ENCODE measurements at regions not wholly inside any gene's neighbourhood (a gene's known extent, or its start where the extent isn't known, plus 50 kb on each side); places are given as distances from the start of the nearest gene placed in this dataset.
A peak's percentile ranks its signal among the peaks of the same experiment; 100 is the strongest.

DNA sequence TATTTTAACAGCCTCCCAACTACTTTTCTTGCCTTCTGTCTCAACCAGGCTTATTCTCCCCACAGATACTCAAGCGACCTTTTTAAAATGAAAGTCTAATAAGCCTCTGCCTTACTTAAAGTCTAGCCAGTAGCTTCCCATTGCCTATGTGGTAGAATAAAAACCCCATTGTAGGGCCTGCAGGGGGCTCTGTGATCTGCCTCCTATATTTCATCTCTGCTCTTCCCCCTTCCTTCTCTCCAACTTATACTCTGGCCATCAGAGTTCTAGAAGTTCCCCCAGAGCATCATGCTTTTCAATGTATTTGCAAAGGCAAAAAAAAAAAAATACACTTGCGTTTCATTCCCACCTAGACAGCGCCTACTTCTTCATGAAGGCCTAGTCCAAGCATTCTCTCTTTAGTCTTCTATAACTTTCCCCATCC is 167.7 kb upstream of the ADO start:
- Histone ChIP-seq H3K36me3 (no peaks in the 10 kb centered on the region), H3K27me3 (no peaks in the 10 kb centered on the region), H3K9me3 (no peaks in the 10 kb centered on the region), H3K4me3 (peak overlapping the region; percentile 9 to 30), H3K27ac (peak overlapping the region; percentile 65), H3K4me1 (peaks cover 15% of the 10 kb centered on the region)
- DNase-seq (ENCODE audit: extremely low spot score in 2 of 2) = peak in 1 of 2 donors; percentile 18
- intact Hi-C loops (cut with DNase I) = no loop called here
- TF ChIP-seq, protein P1, sequence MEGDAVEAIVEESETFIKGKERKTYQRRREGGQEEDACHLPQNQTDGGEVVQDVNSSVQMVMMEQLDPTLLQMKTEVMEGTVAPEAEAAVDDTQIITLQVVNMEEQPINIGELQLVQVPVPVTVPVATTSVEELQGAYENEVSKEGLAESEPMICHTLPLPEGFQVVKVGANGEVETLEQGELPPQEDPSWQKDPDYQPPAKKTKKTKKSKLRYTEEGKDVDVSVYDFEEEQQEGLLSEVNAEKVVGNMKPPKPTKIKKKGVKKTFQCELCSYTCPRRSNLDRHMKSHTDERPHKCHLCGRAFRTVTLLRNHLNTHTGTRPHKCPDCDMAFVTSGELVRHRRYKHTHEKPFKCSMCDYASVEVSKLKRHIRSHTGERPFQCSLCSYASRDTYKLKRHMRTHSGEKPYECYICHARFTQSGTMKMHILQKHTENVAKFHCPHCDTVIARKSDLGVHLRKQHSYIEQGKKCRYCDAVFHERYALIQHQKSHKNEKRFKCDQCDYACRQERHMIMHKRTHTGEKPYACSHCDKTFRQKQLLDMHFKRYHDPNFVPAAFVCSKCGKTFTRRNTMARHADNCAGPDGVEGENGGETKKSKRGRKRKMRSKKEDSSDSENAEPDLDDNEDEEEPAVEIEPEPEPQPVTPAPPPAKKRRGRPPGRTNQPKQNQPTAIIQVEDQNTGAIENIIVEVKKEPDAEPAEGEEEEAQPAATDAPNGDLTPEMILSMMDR (IDR thresholded peaks at IDR 0.05) = no peak
- TF ChIP-seq POLR2A (IDR thresholded peaks at IDR 0.05) (no peak), POLR2AphosphoS5 (IDR thresholded peaks at IDR 0.05; ENCODE audit: insufficient read depth in 1 of 2, low read depth in 1 of 2) (no peak)

DNA sequence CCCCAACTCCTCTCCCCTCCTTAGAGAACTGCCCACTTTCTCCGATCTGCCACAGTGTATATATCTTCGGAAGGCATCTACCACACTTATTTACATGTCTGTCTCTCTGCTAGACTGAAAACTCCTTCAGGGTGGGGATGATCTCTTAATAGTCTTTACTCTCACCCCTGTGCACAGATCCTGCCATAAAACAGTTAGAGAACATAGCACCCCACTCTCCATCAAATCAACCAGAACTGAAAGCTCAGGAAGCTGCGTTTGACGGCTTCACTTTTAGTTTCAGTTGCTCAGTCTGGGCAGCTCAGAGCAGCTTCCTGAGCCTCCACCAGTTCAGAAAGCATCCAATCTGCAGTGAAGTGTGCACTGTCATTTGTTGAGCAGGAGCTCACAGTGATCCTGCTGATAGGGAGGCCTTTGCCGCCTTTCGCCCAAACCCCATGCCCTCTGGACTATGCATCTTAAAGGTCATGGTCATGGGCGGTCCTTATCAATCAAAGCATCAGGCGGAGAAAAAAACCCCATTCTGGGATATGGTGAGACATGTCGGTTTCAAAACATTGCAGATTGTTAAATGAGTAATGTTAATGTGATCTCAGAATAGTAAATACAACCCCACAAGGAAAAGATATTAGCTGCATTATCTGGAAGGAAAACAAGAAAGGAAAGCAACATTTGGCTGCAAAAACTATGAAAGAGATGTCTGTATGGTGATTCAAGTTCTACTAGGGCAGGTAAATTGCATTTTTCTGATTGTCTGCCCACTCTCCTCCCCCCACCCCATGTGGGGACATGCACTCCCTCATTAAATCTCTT is 167.1 kb upstream of the ADO start:
- peak overlapping the region; percentile 65 for H3K27ac ChIP-seq
- no peak for TF ChIP-seq POLR2A (IDR thresholded peaks at IDR 0.05)
- no peak for TF ChIP-seq POLR2AphosphoS5 (IDR thresholded peaks at IDR 0.05; ENCODE audit: insufficient read depth in 1 of 2, low read depth in 1 of 2)
- TF ChIP-seq, protein P1 (IDR thresholded peaks at IDR 0.05) = no peak
- no peaks in the 10 kb centered on the region for H3K9me3 ChIP-seq
- peak overlapping the region; percentile 9 to 30 for H3K4me3 ChIP-seq
- intact Hi-C loops (cut with DNase I) = no loop called here
- peak in 1 of 2 donors; percentile 84 for DNase-seq (ENCODE audit: extremely low spot score in 2 of 2)
- H3K27me3 ChIP-seq = no peaks in the 10 kb centered on the region
- H3K4me1 ChIP-seq = peaks cover 15% of the 10 kb centered on the region
- H3K36me3 ChIP-seq = no peaks in the 10 kb centered on the region

DNA sequence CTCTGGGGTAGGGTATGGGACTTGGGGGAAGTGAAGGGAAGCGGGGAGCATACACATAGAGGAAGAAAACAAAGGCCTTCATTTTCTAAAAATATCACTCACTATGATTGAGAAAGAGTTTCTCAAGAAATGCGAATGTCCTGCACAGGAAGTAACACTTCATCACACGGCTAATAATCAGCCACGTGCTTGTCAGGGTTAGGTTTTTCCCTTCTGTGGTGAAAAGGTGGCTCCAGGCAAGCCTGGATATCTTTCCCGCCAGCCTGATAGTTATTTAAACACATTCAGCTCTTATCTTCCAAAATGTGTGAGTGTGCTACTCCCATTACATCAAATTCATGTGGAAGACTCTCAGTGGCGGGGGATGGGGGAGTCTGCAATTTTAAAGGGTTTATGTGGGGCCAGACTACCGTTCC is 166.4 kb upstream of the ADO start:
- TF ChIP-seq POLR2A (IDR thresholded peaks at IDR 0.05) (no peak), POLR2AphosphoS5 (IDR thresholded peaks at IDR 0.05; ENCODE audit: insufficient read depth in 1 of 2, low read depth in 1 of 2) (no peak)
- TF ChIP-seq, protein P1 (IDR thresholded peaks at IDR 0.05) = no peak
- peak in 1 of 2 donors; percentile 79 for DNase-seq (ENCODE audit: extremely low spot score in 2 of 2)
- peak overlapping the region; percentile 65 for H3K27ac ChIP-seq
- no peaks in the 10 kb centered on the region for H3K27me3 ChIP-seq
- peak overlapping the region in 1 of 2 donors; percentile 30 for H3K4me3 ChIP-seq
- H3K36me3 ChIP-seq = no peaks in the 10 kb centered on the region
- H3K4me1 ChIP-seq = peaks cover 15% of the 10 kb centered on the region
- H3K9me3 ChIP-seq = no peaks in the 10 kb centered on the region
- intact Hi-C loops (cut with DNase I) = no loop called here

DNA sequence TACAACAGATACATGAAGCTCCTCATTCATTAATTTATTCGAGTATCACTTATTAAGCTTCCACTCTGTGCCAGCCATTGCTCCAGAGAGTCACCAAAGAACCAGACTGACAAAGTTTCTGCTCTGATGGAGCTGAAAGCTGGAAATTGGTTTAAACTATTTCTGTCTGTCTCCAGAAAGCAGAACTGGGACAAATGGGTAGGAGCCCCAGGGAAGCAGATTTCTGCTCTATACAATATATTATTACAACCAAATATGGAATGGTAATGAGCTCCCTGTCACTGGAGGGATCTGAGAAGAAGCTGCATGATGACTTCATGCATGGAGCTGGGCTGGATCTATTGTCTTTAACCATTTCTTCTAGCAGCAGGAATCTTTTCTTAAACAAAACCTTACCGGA is 165.4 kb upstream of the ADO start:
- no peaks in the 10 kb centered on the region for H3K27me3 ChIP-seq
- intact Hi-C loops (cut with DNase I) = no loop called here
- DNase-seq (ENCODE audit: extremely low spot score in 2 of 2) = no peak

More for the DNA sequence above, 165.4 kb upstream of the ADO start:
- Histone ChIP-seq H3K9me3 (no peaks in the 10 kb centered on the region), H3K36me3 (no peaks in the 10 kb centered on the region), H3K27ac (no peak overlapping the region), H3K4me1 (peaks cover 15% of the 10 kb centered on the region), H3K4me3 (no peak overlapping the region)
- TF ChIP-seq POLR2AphosphoS5 (IDR thresholded peaks at IDR 0.05; ENCODE audit: insufficient read depth in 1 of 2, low read depth in 1 of 2) (no peak), POLR2A (IDR thresholded peaks at IDR 0.05) (no peak)
- TF ChIP-seq, protein P1 (IDR thresholded peaks at IDR 0.05) = no peak
